Neural crest cell (in vitro differentiated cells): ENCODE measurements at regions not wholly inside any gene's neighbourhood (a gene's known extent, or its start where the extent isn't known, plus 50 kb on each side); places are given as distances from the start of the nearest gene placed in this dataset.

Source experiments
- DNase-seq: peaks from one replicate; pipeline ENCODE4 v3.0.0; 2021; ENCODE audit warnings: low read depth, mixed read lengths, low spot score
- H3K27ac Mint-ChIP-seq: one replicate; pipeline ENCODE4 v1.8.0; 2021; ENCODE audit warnings: mild to moderate bottlenecking, mixed read lengths; ENCODE audit not compliant: unreplicated experiment
- H3K27me3 Mint-ChIP-seq: 2 replicates; pipeline ENCODE4 v1.8.0; 2021; ENCODE audit warnings: low read depth, mild to moderate bottlenecking, mixed read lengths
- H3K36me3 Mint-ChIP-seq: 2 replicates; pipeline ENCODE4 v1.8.0; 2021; ENCODE audit warnings: low read depth, mild to moderate bottlenecking, mixed read lengths
- H3K4me1 Mint-ChIP-seq: 2 replicates; pipeline ENCODE4 v1.8.0; 2021; ENCODE audit warnings: mixed read lengths
- H3K4me3 Mint-ChIP-seq: one replicate; pipeline ENCODE4 v1.8.0; 2021; ENCODE audit warnings: mild to moderate bottlenecking, mixed read lengths
- H3K9me3 Mint-ChIP-seq: 2 replicates; pipeline ENCODE4 v1.8.0; 2021; ENCODE audit warnings: mixed read lengths
- CTCF ChIP-seq: fragments of 200-600 bp; sonication (generic); conservative IDR thresholded peaks from 2 replicates; pipeline ENCODE4 v1.5.0; 2021; ENCODE audit warnings: antibody characterized with exemption, mild to moderate bottlenecking

GRCh38 chr2:10224734-10225133 lies 78.0 kb upstream of the HPCAL1 start:
- peak overlapping the region; percentile 11 for H3K27ac Mint-ChIP-seq
- H3K4me1 Mint-ChIP-seq, result peaks cover 68% of the 10 kb centered on the region
- no peak for DNase-seq

GRCh38 chr2:10225291-10226037 lies 77.2 kb upstream of the HPCAL1 start:
- TF ChIP-seq CTCF, result no peak
- no peaks in the 10 kb centered on the region for H3K36me3 Mint-ChIP-seq
- peaks cover 61% of the 10 kb centered on the region for H3K4me1 Mint-ChIP-seq
- peaks cover 3% of the 10 kb centered on the region for H3K27me3 Mint-ChIP-seq
- H3K4me3 Mint-ChIP-seq, result no peak overlapping the region
- no peaks in the 10 kb centered on the region for H3K9me3 Mint-ChIP-seq
- H3K27ac Mint-ChIP-seq, result no peak overlapping the region
- no peak for DNase-seq

More at GRCh38 chr2:10224734-10225133, 78.0 kb upstream of the HPCAL1 start:
- H3K9me3 Mint-ChIP-seq, result no peaks in the 10 kb centered on the region
- H3K4me3 Mint-ChIP-seq, result no peak overlapping the region
- H3K27me3 Mint-ChIP-seq, result peaks cover 3% of the 10 kb centered on the region
- no peak for TF ChIP-seq CTCF
- no peaks in the 10 kb centered on the region for H3K36me3 Mint-ChIP-seq

GRCh38 chr2:10226038-10226724 lies 76.5 kb upstream of the HPCAL1 start:
- Mint-ChIP-seq H3K27me3 (peaks cover 3% of the 10 kb centered on the region), H3K4me3 (no peak overlapping the region), H3K36me3 (no peaks in the 10 kb centered on the region), H3K27ac (no peak overlapping the region), H3K9me3 (no peaks in the 10 kb centered on the region), H3K4me1 (peaks cover 54% of the 10 kb centered on the region)
- no peak for TF ChIP-seq CTCF
- no peak for DNase-seq

GRCh38 chr2:10228611-10229365 lies 73.9 kb upstream of the HPCAL1 start:
- no peak for TF ChIP-seq CTCF
- no peaks in the 10 kb centered on the region for H3K36me3 Mint-ChIP-seq
- H3K4me3 Mint-ChIP-seq, result no peak overlapping the region
- no peak overlapping the region for H3K27ac Mint-ChIP-seq
- peaks cover 3% of the 10 kb centered on the region for H3K27me3 Mint-ChIP-seq
- peaks cover 40% of the 10 kb centered on the region for H3K4me1 Mint-ChIP-seq
- no peaks in the 10 kb centered on the region for H3K9me3 Mint-ChIP-seq
- DNase-seq, result no peak

- H3K27me3 Mint-ChIP-seq, result peaks cover 3% of the 10 kb centered on the region
- H3K27ac Mint-ChIP-seq, result no peak overlapping the region
- DNase-seq, result no peak
- no peak for TF ChIP-seq CTCF
- no peak overlapping the region for H3K4me3 Mint-ChIP-seq
- H3K4me1 Mint-ChIP-seq, result peaks cover 40% of the 10 kb centered on the region
- no peaks in the 10 kb centered on the region for H3K9me3 Mint-ChIP-seq
- H3K36me3 Mint-ChIP-seq, result no peaks in the 10 kb centered on the region
Measured at GRCh38 chr2:10229462-10230099, 73.1 kb upstream of the HPCAL1 start.
